Mammary epithelial cell (primary cell): ENCODE measurements at regions not wholly inside any gene's neighbourhood (a gene's known extent, or its start where the extent isn't known, plus 50 kb on each side); places are given as distances from the start of the nearest gene placed in this dataset.
"Not testable (repeated sequence)": the region's sequence is repeated elsewhere in the genome, so short reads cannot be mapped to it uniquely, and the experiment has no call there.

Source experiments
- EZH2 ChIP-seq: IDR thresholded peaks from 2 replicates; pipeline ENCODE4 v1.6.1; 2012; ENCODE audit warnings: low read length, inconsistent platforms, borderline replicate concordance
- TF ChIP-seq, protein P1 (sequence below), 2 donors: IDR thresholded peaks in 1 of 2; conservative IDR thresholded peaks in 1 of 2; 2 replicates each; pipeline ENCODE4 v1.5.1; 2011 to 2012; ENCODE audit warnings: inconsistent platforms in 2 of 2, low read length in 2 of 2, mild to moderate bottlenecking in 2 of 2, control low read depth in 1 of 2, low read depth in 1 of 2; ENCODE audit not compliant: insufficient read depth in 1 of 2; ENCODE audit errors: extremely low read depth in 1 of 2

- TF ChIP-seq, protein P1, sequence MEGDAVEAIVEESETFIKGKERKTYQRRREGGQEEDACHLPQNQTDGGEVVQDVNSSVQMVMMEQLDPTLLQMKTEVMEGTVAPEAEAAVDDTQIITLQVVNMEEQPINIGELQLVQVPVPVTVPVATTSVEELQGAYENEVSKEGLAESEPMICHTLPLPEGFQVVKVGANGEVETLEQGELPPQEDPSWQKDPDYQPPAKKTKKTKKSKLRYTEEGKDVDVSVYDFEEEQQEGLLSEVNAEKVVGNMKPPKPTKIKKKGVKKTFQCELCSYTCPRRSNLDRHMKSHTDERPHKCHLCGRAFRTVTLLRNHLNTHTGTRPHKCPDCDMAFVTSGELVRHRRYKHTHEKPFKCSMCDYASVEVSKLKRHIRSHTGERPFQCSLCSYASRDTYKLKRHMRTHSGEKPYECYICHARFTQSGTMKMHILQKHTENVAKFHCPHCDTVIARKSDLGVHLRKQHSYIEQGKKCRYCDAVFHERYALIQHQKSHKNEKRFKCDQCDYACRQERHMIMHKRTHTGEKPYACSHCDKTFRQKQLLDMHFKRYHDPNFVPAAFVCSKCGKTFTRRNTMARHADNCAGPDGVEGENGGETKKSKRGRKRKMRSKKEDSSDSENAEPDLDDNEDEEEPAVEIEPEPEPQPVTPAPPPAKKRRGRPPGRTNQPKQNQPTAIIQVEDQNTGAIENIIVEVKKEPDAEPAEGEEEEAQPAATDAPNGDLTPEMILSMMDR (conservative IDR thresholded peaks at IDR 0.05 in 1 of 2, IDR thresholded peaks at IDR 0.05 in 1 of 2; ENCODE audit: extremely low read depth in 1 of 2, insufficient read depth in 1 of 2, low read depth in 1 of 2, low read length in 2 of 2): not testable (repeated sequence)
- not testable (repeated sequence) for TF ChIP-seq EZH2
Observed at GRCh38 chr2:87277734-87278133, 256.1 kb upstream of the PLGLB1 start.
